ENCODE measurements at regions not wholly inside any gene's neighbourhood (a gene's known extent, or its start where the extent isn't known, plus 50 kb on each side); places are given as distances from the start of the nearest gene placed in this dataset.

- no peak for DNase-seq (ENCODE audit: low read depth in 2 of 2)
Observed at GRCh38 chr13:40189898-40190630, 476.4 kb downstream of the FOXO1 start.

- peak in 1 of 2 donors; percentile 47 for DNase-seq (ENCODE audit: low read depth in 2 of 2)
Observed at GRCh38 chr13:40190641-40191100, 475.8 kb downstream of the FOXO1 start.

GRCh38 chr13:40191186-40191980 is 475.1 kb downstream of the FOXO1 start:
- no peak for DNase-seq (ENCODE audit: low read depth in 2 of 2)

- DNase-seq (ENCODE audit: low read depth in 2 of 2): no peak
Observed at GRCh38 chr13:40192452-40192851, 474.0 kb downstream of the FOXO1 start.

- DNase-seq (ENCODE audit: low read depth in 2 of 2): no peak
Observed at GRCh38 chr13:40192858-40193257, 473.6 kb downstream of the FOXO1 start.

- DNase-seq (ENCODE audit: low read depth in 2 of 2): no peak
Observed at GRCh38 chr13:40193286-40194223, 472.9 kb downstream of the FOXO1 start.

- no peak for DNase-seq (ENCODE audit: low read depth in 2 of 2)
Observed at GRCh38 chr13:40194224-40194806, 472.1 kb downstream of the FOXO1 start.

- DNase-seq (ENCODE audit: low read depth in 2 of 2): no peak
Observed at GRCh38 chr13:40197049-40197448, 469.4 kb downstream of the FOXO1 start.

- no peak for DNase-seq (ENCODE audit: low read depth in 2 of 2)
Observed at GRCh38 chr13:40197936-40198595, 468.4 kb downstream of the FOXO1 start.

GRCh38 chr13:40200273-40200978 is 466.0 kb downstream of the FOXO1 start:
- no peak for DNase-seq (ENCODE audit: low read depth in 2 of 2)

GRCh38 chr13:40204246-40204645 is 462.2 kb downstream of the FOXO1 start:
- DNase-seq (ENCODE audit: low read depth in 2 of 2): no peak

- DNase-seq (ENCODE audit: low read depth in 2 of 2): no peak
Observed at GRCh38 chr13:40205771-40206240, 460.6 kb downstream of the FOXO1 start.

GRCh38 chr13:40206241-40207000 is 460.0 kb downstream of the FOXO1 start:
- DNase-seq (ENCODE audit: low read depth in 2 of 2): no peak

- DNase-seq (ENCODE audit: low read depth in 2 of 2): no peak
Observed at GRCh38 chr13:40207001-40207478, 459.4 kb downstream of the FOXO1 start.

- DNase-seq (ENCODE audit: low read depth in 2 of 2): no peak
Observed at GRCh38 chr13:40208517-40208916, 457.9 kb downstream of the FOXO1 start.

GRCh38 chr13:40210865-40211585 is 455.4 kb downstream of the FOXO1 start:
- no peak for DNase-seq (ENCODE audit: low read depth in 2 of 2)

GRCh38 chr13:40211586-40211968 is 454.9 kb downstream of the FOXO1 start:
- no peak for DNase-seq (ENCODE audit: low read depth in 2 of 2)

- DNase-seq (ENCODE audit: low read depth in 2 of 2): no peak
Observed at GRCh38 chr13:40213779-40214178, 452.7 kb downstream of the FOXO1 start.

- no peak for DNase-seq (ENCODE audit: low read depth in 2 of 2)
Observed at GRCh38 chr13:40215311-40215710, 451.1 kb downstream of the FOXO1 start.

Measured in stimulated activated CD8-positive, alpha-beta memory T cell treated with anti-CD3 and anti-CD28 coated beads, Interleukin-7, amount 100 ng/mL, for 1 hour (primary cell).